OCI-LY7 (cell line): ENCODE measurements at regions not wholly inside any gene's neighbourhood (a gene's known extent, or its start where the extent isn't known, plus 50 kb on each side); places are given as distances from the start of the nearest gene placed in this dataset.

Experiments
- EZH2phosphoT487 ChIP-seq: fragments of 200-600 bp; sonication (generic); IDR thresholded peaks from 2 replicates; pipeline ENCODE4 v1.6.1; 2018; ENCODE audit warnings: low read depth, borderline replicate concordance, mild to moderate bottlenecking, mixed run types, antibody characterized with exemption, low read length, moderate library complexity, mixed read lengths
- TF ChIP-seq, protein P1 (sequence below): fragments of 200-600 bp; sonication (generic); conservative IDR thresholded peaks from 2 replicates; pipeline ENCODE4 v1.5.1; 2014; ENCODE audit warnings: mild to moderate bottlenecking, antibody characterized with exemption, low read length, moderate library complexity, mixed read lengths

DNA sequence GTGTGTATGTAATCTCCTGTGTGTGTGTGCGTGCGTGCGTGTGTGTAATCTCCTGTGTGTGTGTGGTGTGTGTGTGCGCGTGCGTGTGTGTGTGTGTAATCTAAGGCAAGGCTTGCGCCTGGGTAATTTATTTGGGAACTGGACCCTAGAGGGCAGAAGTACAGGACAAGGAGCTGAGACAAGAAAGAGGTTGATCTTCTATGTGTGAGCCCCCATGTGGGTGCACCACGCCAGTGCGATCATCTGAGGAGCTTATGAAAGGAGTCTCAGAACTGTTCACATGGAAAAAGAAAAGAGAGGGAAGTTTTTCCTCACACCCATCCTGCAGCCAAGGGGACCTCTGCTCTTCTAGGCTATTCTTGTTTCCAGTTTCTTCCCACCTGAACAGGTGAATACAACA lies 220.1 kb upstream of the GGTLC1 start:
- TF ChIP-seq, protein P1, sequence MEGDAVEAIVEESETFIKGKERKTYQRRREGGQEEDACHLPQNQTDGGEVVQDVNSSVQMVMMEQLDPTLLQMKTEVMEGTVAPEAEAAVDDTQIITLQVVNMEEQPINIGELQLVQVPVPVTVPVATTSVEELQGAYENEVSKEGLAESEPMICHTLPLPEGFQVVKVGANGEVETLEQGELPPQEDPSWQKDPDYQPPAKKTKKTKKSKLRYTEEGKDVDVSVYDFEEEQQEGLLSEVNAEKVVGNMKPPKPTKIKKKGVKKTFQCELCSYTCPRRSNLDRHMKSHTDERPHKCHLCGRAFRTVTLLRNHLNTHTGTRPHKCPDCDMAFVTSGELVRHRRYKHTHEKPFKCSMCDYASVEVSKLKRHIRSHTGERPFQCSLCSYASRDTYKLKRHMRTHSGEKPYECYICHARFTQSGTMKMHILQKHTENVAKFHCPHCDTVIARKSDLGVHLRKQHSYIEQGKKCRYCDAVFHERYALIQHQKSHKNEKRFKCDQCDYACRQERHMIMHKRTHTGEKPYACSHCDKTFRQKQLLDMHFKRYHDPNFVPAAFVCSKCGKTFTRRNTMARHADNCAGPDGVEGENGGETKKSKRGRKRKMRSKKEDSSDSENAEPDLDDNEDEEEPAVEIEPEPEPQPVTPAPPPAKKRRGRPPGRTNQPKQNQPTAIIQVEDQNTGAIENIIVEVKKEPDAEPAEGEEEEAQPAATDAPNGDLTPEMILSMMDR: no peak
- TF ChIP-seq EZH2phosphoT487: no peak
